GDM1 (cell line): ENCODE measurements at regions not wholly inside any gene's neighbourhood (a gene's known extent, or its start where the extent isn't known, plus 50 kb on each side); places are given as distances from the start of the nearest gene placed in this dataset.
"Not testable (repeated sequence)": the region's sequence is repeated elsewhere in the genome, so short reads cannot be mapped to it uniquely, and the experiment has no call there.

ENCODE experiments used
- DNase-seq: peaks from one replicate; lab custom pipeline; 2025; lab: John Stamatoyannopoulos, UW

DNA sequence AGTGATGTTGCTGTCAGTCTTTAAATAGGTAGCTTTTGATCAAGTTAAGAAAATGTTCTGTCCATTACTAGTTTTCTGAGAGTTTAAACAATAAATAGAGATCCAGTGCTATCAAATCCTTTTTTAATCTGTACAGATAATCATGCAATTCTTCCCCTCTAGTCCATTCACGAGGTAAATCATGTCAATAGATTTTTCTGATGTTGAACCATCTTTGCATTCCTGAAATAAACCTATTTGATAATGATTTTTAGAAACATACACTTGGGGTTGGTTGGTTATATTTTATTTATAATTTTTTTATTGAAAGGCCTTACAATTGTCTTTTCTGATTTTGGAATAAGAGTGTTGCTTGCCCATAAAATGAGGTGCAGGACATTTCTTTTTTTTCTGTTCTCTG is 95.0 kb downstream of the FAM53A start:
- DNase-seq = no peak

DNA sequence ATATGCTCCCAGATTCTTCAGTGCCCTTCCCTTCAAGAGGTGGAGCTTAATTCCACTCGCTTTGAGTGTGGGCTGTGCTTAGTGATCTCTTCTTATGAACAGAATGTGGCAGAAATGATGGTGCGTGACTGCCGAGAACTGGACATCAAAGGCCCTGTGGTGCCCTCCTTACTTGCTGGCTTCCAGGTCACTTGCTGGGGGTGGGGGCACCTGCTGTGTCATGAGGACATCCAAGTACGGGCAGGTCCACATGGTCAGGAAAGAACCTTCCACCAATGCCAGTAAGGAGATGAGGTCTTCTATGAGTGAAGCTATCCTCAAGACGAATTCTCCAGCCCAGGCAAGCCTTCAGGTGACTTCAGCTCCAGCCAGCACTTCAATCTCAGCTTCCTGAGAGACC is 95.8 kb downstream of the FAM53A start:
- no peak for DNase-seq

DNA sequence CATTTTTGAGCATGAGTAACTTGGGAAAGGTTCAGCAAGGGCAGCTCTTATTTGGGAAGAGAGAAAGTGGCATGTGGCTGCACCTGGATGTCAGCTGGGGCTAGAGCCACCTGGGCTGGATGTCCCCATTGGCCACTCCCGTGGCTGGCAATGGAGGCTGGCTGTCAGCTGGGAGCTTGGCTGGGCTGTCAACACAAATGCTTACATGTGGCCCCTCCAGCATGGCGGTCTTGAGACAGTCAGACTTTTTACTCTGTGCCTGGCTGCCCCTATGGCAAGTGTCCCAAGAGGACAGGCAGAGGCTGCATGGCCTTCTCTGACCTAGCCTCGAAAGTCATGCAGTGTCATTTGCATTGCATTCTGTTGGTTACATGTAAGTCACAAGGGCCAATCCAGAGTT is 99.6 kb downstream of the FAM53A start:
- DNase-seq = no peak

DNA sequence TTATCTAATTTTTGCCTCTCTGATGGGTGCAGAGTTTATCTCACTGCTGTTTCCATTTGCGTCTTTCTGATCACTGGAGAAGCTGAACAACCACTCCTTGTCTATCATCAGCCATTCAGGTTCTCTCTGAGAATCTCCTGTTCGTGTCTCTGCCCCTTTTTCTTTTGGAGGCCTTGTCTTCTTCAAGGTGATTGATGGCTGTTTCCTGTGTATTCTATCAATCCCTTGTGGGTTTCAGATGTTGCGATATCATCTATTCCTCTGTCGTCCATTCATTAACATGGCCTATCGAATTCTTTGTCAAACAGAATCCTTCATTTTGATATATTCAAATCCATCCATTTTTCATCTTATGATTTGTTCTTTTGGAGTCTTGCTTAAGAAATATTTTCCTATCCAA is 100.3 kb downstream of the FAM53A start:
- no peak for DNase-seq

DNA sequence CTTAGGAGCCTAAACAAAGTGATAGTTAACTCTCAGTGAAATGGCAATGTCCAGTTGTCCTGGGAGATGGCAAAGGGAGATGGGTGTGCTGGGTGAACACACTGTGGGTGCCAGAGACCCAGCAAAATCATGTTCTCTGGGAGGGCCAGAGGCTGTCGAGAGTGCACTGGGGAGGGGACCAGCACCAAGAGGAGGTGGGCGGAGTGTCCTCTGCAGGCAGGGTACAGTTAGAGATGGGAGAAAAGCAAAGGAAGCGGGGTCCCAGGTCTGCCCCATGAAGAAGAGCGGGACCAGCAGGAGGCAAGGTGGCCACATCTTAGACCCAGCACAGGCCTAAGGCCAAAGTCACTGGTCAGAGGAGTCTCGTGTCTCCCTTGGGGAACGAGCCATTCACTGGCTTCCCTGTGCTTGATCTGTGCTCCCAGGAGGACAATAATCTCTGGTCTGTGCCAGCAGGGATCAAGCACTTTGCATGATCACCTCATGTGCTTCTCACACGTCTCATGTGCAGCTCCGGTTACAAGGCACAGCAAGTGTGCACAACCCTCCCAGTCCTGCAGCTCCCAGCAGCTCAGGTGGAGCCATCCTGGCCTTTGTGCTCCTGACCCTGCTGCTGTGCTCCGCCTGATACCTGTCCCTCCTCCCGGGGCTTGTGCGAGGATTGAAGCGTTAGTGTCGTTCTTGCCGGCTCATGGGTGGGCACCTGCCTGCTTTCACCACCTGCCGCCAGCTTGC is 100.9 kb downstream of the FAM53A start:
- no peak for DNase-seq

DNA sequence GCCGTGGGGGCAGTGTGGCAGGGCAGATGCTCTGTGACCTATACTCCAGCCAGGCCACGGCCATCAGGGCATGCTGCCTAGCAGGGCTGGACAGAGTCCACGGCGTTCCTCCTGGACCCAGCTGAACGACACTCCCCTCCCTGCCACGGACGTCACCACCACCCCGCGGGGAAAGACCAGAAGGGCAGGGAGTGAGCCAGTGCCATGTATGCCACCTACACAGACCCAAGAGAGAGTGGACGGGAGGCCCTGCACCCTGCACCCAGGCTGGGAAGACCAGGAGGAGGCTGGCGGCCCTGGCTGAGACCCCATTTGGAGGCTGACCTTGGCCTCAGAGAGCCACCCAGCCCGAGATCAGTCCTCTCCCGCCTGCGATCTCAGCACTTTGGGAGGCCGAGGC is 101.9 kb downstream of the FAM53A start:
- no peak for DNase-seq

DNA sequence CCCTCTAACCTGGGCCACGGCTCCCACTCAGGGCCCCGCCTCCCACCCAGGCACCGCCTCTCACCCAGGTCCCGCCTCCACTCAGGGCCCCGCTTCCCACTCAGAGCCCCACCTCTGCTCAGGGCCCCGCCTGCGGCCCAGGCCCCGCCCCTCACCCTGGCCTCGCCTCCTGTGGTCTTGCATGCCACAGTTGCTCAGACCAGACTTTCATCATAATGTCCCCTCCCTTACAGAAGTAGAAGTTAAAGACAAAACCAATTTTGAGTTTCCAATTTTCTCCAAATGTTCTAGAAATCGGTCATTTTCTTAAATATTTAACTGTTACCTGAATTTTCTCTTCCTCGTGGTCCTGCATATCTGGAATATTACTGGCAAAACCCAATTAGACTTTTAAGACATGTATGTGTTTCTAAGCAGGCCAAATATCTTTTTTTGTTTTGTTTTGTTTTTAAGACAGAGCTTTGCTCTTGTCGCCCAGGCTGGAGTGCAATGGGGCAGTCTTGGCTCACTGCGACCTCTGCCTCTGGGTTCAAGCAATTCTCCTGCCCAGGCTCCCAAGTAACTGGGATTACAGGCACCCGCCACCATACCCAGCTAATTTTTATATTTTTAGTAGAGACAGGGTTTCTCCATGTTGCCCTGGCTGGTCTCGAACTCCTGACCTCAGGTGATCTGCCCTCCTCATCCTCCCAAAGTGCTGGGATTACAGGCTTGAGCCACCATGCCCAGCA is 102.8 kb downstream of the FAM53A start:
- peak; percentile 94 for DNase-seq

DNA sequence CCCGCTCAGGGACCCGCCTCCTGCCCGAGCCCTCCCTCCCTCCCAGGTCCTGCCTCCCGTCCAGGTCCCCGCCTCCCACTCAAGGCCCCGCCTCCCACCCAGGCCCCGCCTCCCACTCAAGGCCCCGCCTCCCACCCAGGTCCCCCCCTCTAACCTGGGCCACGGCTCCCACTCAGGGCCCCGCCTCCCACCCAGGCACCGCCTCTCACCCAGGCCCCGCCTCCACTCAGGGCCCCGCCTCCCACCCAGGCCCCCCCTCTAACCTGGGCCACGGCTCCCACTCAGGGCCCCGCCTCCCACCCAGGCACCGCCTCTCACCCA is 103.5 kb downstream of the FAM53A start:
- not testable (repeated sequence) for DNase-seq

DNA sequence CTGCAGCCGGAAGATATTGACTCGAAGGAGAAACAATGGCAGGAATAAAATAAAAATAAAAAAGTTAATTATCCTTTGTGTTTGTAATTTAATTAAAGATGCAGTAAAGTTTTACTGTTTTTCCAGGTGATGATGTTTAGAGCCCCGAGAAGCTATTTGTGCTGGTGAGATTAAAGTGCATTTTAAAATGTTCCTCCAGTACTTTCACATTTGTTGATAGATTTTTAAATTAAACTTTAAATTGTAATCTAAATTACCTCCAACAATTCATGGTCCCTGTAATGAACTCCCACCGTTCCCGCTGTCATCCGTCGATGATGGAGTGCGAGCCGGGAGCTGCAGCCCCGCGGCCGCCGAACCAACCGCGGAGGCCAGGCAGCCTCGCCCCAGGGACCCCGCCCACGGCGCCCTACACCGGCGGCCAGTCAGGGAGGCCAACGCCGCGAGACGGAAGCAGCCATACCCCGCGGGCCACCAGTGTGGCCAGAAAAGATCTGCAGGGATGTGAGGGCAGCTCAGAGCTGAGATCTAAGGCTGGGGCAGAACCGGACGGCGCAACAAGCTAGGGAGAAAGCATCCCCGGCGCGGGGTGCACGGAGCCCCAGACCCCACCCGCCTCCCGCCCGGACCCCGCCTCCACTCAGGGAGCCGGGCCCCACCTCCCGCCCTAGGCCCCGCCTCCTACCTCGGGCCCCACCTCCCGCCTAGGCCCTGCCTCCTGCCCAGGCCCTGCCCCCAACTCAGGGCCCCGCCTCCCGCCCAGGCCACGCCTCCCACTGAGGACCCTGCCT is 104.0 kb downstream of the FAM53A start:
- peak; percentile 97 for DNase-seq

DNA sequence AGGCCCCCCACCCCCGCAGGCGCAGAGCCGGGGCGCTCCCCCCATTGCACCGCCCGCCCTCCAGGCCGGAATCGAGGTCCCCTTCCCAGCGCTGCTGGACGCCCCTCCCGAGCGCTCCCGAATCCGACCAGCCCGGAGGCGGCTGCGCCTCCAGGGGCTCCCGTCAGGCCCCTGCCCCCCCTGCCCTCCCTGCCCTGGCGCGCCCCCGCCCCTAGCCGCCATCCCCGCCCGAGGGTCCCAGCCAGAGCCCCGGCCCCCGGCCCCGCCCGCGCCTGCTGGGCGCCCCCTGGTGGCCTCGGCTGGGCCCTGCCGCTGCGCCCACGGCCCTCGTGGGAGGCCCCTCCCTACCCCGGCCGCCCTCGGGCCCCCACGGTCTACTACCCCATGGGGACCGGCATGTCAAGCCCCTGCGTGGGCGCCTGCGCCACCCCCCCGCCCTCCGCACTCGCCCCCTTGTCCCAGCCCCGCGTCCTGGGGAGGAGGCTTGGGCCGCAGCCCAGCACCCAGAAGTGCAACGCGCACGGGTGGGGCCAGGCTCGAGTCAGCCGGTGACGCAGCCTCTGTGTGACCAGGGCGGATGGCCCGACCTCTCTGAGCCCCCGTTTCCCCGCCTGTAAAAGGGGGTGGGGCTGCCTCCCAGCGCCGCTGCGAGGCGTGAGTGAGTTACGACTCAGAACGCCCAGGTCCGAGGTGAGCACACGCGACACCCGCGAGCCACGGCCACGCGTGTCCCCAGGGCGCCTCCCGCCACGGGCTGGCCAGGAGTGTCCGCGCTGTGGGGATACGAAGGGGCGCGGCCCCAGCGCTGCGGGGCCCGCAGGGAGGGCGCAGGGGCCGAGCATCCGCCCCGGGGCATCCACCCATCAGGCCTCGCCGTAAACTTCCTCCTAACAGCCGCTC is 104.9 kb downstream of the FAM53A start:
- DNase-seq = peak; percentile 57

DNA sequence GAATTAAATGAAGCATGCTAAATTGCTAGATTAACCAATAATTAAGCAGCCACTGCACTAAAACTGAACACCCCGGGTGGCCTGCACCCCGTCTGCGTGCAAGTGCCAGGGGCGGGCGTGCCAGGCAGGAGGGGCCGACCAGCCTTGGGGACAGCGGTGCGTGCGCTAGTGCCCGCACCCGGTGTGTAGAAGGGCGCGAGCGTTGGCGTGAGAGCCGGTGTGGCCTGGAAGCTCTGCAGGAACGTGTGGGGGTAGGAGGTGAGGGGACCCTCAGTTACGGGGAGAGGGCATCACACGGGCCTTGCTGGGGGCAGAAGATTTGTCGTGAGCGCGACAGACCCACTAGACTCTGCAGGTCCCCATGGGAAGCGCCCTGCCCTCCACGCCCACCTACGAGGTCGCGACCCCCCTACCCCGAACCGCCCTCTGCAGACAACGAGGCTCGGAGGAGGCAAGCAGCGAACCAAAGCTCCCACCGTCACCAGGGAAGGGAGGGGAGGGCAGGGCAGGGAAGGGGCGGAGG is 105.8 kb downstream of the FAM53A start:
- no peak for DNase-seq

DNA sequence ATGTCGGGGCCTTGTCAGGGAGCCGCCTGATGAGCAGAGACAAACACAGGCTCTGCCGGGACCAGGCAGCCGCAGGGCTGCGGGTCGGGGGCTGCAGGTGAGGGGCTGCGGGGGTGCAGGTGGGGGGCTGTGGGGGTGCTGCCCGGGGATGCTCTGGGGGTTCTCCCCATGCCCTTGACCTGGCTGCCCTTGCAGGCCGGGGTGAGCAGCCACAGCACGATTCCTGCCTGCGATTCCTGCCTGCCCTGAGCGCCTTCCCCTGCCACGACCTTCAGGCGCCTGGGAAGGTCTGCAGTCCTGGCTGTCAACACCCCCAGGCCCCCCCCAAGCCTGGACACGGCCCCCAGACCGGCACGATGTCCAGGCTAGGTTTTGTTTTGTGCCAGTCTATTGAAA is 106.3 kb downstream of the FAM53A start:
- no peak for DNase-seq

DNA sequence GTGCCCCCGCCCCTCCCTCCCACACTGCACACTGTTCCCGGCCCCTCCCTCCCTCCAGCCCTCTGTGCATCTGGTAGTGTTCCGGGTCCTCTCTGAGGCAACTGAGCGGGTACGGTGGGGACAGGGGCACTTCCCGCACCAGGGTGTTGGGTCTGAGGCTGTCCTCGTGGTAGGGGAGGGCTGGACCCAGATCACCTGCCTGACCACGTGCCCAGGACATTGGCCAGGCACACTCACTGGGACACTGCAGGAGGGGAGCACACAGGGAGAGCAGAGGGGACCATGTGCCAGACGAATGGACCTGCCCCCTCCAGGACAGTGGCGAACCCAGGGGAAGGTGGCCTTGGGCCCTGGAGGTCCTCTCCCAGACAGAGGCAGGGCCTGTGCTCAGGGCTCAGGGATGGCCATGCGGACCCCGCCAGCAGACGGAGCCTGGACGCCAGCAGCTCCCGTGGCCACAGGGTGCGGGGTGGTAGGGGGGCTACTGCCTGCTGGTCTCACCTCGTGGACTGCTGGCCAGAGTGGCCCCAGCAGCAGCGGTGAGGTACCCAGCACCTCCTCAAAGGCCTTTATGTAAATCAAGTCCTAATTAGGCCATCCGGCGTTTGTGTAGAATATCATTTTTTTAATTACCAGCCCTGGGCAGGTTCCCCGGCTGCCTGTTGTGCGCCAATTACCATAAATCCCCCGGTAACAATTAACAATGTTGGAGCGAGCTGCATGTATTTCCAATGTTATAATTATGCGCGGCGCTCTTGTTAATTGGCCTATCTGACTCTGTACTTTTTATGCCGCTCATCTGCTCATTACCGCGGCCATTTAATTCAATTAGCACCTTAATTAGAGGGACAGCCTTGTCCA is 106.9 kb downstream of the FAM53A start:
- no peak for DNase-seq

DNA sequence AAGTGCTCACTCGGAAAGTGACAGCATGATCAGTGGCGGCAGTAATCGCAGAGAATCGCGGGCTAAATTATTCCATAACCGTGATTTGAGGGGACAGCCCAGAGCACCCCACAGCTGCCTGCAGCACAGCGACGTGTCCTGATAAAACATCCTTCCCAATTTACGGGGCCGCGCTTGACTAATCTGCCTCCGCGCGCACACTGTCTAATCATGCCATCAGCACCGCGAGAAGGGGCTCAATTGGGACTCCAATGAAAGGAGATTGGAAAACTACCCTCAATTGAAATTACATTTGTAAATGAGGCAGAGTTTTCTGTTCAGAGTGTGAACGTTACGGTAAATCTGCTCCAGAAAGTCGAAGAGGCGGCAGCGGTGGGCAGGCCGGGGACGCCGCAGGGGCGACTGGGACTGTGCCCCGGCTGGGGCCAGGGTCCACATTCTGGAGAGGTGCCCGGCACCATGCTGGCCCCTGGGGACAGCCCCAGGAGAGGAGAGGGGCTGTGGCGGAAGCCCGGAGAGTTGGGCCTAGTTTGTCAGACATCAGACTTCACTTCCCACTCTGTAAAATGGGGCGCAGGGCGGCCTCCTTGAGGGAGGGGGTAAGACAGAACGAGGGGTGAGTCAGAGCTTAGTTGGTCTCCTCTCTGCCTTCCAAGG is 107.7 kb downstream of the FAM53A start:
- DNase-seq = no peak

DNA sequence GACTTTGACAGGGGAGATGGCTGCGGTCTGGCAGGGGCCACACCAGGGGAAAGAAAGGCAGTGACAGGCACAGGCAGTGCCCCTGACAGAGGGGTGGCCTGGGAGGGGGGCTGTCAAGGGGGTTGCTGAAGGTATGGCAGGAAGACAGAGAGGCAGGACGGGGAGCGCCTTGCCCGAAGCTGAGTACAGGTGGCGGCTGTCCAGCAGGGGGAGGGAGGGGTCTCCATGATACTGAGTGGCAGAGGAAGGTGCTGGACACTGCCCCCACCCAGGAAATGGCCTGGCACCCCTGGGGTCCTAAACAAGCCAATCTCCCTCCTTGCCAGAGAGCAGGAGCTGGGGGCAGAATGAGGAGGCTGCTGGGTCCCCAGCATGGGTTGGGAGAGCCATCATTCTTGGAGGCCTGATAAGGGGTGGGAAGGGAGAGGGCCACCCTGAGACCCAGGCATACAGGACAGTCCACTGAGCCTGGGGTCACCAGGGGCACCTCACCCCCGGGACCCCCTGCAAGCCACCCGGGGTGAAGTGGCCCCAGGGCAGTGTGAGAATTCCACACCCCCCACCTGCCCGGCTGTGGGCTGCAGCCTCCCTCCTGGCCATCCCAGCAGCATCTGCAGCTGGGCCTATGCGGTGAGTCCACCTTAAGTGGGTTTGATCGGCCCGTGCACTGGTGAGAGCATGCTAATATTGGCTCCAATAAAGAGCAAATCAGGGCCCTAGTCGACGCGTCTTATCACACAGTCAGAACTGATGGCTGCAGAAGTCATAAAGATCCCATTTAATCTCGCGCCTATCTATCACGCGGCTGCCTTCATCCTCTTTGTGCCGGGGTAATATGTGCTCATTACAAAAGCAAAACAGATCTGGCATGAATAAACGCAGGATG is 108.5 kb downstream of the FAM53A start:
- DNase-seq = no peak

DNA sequence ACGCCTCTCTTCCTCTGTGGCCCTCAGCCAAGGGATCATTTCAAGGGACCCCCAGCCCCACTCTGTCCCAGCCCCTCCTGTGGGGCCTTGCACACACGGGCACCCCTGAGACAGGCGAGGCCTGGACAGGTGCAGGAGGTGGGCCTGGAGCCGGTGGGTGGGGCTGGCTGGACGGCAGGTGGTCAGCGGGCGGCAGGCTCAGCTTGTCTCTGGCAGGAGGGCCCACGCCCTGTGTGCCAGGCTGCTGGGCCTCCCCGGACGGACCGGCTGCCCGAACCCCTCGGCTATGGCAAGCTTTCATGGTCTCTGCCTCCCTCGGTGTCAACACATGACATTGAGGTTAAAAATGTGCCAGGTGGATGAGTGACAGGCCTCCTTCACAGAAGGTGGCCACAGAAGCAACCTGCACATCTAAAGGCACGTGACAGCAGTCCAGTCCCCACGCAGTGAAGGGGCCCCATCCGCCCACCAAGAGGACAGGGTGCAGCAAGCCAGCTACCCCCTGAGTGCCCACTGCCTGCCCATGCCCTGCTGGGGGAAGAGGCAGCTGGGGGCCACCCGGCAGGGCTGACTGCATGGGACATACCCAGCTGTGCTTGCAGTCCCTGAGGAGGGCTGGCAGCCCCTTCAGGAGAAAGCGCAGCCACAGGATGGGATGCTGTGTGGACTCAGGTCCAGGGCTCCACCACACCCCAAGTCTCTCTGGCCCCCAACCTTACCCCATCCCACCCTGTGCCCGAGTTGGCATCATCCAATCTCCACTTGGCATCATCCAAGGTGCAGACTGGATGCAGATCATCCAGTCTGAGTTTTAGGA is 109.3 kb downstream of the FAM53A start:
- no peak for DNase-seq

DNA sequence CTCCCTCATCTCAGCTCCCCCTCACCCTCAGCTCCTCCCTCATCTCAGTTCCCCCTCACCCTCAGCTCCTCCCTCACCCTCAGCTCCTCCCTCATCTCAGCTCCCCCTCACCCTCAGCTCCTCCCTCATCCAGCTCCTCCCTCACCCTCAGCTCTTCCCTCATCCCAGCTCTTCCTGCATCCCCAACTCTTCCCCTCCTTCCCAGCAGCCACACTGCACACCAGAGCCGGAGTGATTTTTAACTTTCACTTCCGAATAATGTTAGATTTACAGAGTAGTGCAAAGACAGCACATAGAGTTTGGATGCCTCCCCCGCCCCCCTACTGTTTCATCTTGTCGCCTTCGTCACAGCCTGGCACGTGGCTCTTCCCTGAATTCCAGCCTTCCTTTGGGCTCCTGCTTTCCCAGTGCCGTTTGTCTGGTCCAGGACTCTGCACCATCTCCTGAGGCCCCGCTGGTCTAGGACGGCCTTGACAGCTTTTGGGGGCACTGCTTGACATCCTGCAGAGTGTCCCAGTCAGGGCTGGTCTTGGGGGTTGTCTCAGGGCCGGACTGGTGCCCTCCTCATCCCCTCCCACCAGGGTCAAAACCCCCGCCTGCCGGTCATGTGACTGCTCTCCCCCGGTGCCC is 110.2 kb downstream of the FAM53A start:
- no peak for DNase-seq
